ENCODE measurements at regions not wholly inside any gene's neighbourhood (a gene's known extent, or its start where the extent isn't known, plus 50 kb on each side); places are given as distances from the start of the nearest gene placed in this dataset. TPM values are rescaled to one million over a fixed set of nuclear protein-coding genes. Genes with fewer than 3 reads are reported as not detected.

Small RNAs in the stretch of these regions (microRNA-seq; reads per million reads assigned to microRNA genes)
- gene MIR6078 (ENCODE audit: borderline microRNAs expressed), result not detected

All from naive thymus-derived CD8-positive, alpha-beta T cell (primary cell).